Breast epithelium (tissue), 3 donors: ENCODE measurements at regions not wholly inside any gene's neighbourhood (a gene's known extent, or its start where the extent isn't known, plus 50 kb on each side); places are given as distances from the start of the nearest gene placed in this dataset.

Experiments
- POLR2A ChIP-seq: fragments of 450-650 bp; IDR thresholded peaks from one replicate; pipeline ENCODE4 v1.6.1; 2016; ENCODE audit warnings: antibody characterized with exemption, mild to moderate bottlenecking, moderate library complexity
- TF ChIP-seq, protein P1 (sequence below), 3 donors: fragments of 450-650 bp; IDR thresholded peaks; one replicate each; pipeline ENCODE4 v1.5.1; 2016 to 2017; ENCODE audit warnings: antibody characterized with exemption in 3 of 3, mild to moderate bottlenecking in 3 of 3, moderate library complexity in 3 of 3

GRCh38 chr12:77256956-77257355 is 191.6 kb upstream of the E2F7 start:
- TF ChIP-seq POLR2A = no peak
- TF ChIP-seq, protein P1, sequence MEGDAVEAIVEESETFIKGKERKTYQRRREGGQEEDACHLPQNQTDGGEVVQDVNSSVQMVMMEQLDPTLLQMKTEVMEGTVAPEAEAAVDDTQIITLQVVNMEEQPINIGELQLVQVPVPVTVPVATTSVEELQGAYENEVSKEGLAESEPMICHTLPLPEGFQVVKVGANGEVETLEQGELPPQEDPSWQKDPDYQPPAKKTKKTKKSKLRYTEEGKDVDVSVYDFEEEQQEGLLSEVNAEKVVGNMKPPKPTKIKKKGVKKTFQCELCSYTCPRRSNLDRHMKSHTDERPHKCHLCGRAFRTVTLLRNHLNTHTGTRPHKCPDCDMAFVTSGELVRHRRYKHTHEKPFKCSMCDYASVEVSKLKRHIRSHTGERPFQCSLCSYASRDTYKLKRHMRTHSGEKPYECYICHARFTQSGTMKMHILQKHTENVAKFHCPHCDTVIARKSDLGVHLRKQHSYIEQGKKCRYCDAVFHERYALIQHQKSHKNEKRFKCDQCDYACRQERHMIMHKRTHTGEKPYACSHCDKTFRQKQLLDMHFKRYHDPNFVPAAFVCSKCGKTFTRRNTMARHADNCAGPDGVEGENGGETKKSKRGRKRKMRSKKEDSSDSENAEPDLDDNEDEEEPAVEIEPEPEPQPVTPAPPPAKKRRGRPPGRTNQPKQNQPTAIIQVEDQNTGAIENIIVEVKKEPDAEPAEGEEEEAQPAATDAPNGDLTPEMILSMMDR (IDR thresholded peaks at IDR 0.05) = no peak
